IgD-negative memory B cell (primary cell): ENCODE measurements at regions not wholly inside any gene's neighbourhood (a gene's known extent, or its start where the extent isn't known, plus 50 kb on each side); places are given as distances from the start of the nearest gene placed in this dataset.
A peak's percentile ranks its signal among the peaks of the same experiment; 100 is the strongest.
"Not testable (repeated sequence)": the region's sequence is repeated elsewhere in the genome, so short reads cannot be mapped to it uniquely, and the experiment has no call there.

Source experiments
- H3K27ac Mint-ChIP-seq, 3 donors: one replicate each; pipeline ENCODE4 v1.8.0; 2020 to 2022; ENCODE audit warnings: mild to moderate bottlenecking in 3 of 3, mixed read lengths in 3 of 3, moderate library complexity in 1 of 3
- H3K27me3 Mint-ChIP-seq: one replicate; pipeline ENCODE4 v1.8.0; 2021; ENCODE audit warnings: mixed read lengths
- H3K36me3 Mint-ChIP-seq: one replicate; pipeline ENCODE4 v1.8.0; 2020; ENCODE audit warnings: mild to moderate bottlenecking, mixed read lengths
- H3K4me1 Mint-ChIP-seq, 3 donors: one replicate each; pipeline ENCODE4 v1.8.0; 2020 to 2022; ENCODE audit warnings: mixed read lengths in 3 of 3, mild to moderate bottlenecking in 1 of 3
- H3K4me3 Mint-ChIP-seq, 4 donors: one replicate each; pipeline ENCODE4 v1.8.0; 2020 to 2022; ENCODE audit warnings: mild to moderate bottlenecking in 4 of 4, mixed read lengths in 4 of 4, moderate library complexity in 3 of 4
- H3K9me3 Mint-ChIP-seq, 3 donors: one replicate each; pipeline ENCODE4 v1.8.0; 2020 to 2021; ENCODE audit warnings: mixed read lengths in 3 of 3, mild to moderate bottlenecking in 1 of 3

- Mint-ChIP-seq H3K4me3 (no peak overlapping the region), H3K9me3 (peaks cover 3 to 9% (median 4%) of the 10 kb centered on the region in 3 donors), H3K36me3 (no peaks in the 10 kb centered on the region), H3K27ac (no peak overlapping the region), H3K27me3 (no peaks in the 10 kb centered on the region), H3K4me1 (peaks cover 0 to 2% (median 0%) of the 10 kb centered on the region in 3 donors)
Observed at GRCh38 chr2:2648094-2648493, 317.0 kb upstream of the MYT1L start.

- Mint-ChIP-seq H3K9me3 (peaks cover 3 to 9% (median 4%) of the 10 kb centered on the region in 3 donors), H3K27ac (no peak overlapping the region), H3K27me3 (no peaks in the 10 kb centered on the region), H3K4me1 (peaks cover 0 to 2% (median 0%) of the 10 kb centered on the region in 3 donors), H3K4me3 (no peak overlapping the region), H3K36me3 (no peaks in the 10 kb centered on the region)
Observed at GRCh38 chr2:2647141-2647541, 316.1 kb upstream of the MYT1L start.

GRCh38 chr2:2646433-2647051 is 315.5 kb upstream of the MYT1L start:
- Mint-ChIP-seq H3K4me1 (peaks cover 0 to 2% (median 0%) of the 10 kb centered on the region in 3 donors), H3K27me3 (no peaks in the 10 kb centered on the region), H3K27ac (no peak overlapping the region), H3K4me3 (no peak overlapping the region), H3K9me3 (peaks cover 3 to 6% (median 4%) of the 10 kb centered on the region in 3 donors), H3K36me3 (no peaks in the 10 kb centered on the region)

GRCh38 chr2:2645162-2645855 is 314.2 kb upstream of the MYT1L start:
- peaks cover 0 to 3% (median 0%) of the 10 kb centered on the region in 3 donors for H3K4me1 Mint-ChIP-seq

GRCh38 chr2:2644751-2645150 is 313.7 kb upstream of the MYT1L start:
- not testable (repeated sequence) for H3K4me1 Mint-ChIP-seq, H3K27me3 Mint-ChIP-seq, H3K27ac Mint-ChIP-seq, H3K9me3 Mint-ChIP-seq, H3K36me3 Mint-ChIP-seq, H3K4me3 Mint-ChIP-seq

More at GRCh38 chr2:2645162-2645855, 314.2 kb upstream of the MYT1L start:
- H3K27ac Mint-ChIP-seq = no peak overlapping the region
- peaks cover 3 to 6% (median 4%) of the 10 kb centered on the region in 3 donors for H3K9me3 Mint-ChIP-seq
- no peaks in the 10 kb centered on the region for H3K27me3 Mint-ChIP-seq
- no peaks in the 10 kb centered on the region for H3K36me3 Mint-ChIP-seq
- no peak overlapping the region for H3K4me3 Mint-ChIP-seq

- no peak overlapping the region for H3K4me3 Mint-ChIP-seq
- H3K36me3 Mint-ChIP-seq = no peaks in the 10 kb centered on the region
- peak overlapping the region in 1 of 3 donors; percentile 44 for H3K27ac Mint-ChIP-seq
- peaks cover 0 to 3% (median 0%) of the 10 kb centered on the region in 3 donors for H3K4me1 Mint-ChIP-seq
- no peaks in the 10 kb centered on the region for H3K27me3 Mint-ChIP-seq
- peaks cover 3 to 4% (median 3%) of the 10 kb centered on the region in 3 donors for H3K9me3 Mint-ChIP-seq
Observed at GRCh38 chr2:2644040-2644439, 313.0 kb upstream of the MYT1L start.

- peaks cover 0 to 3% (median 0%) of the 10 kb centered on the region in 3 donors for H3K4me1 Mint-ChIP-seq
- no peak overlapping the region for H3K27ac Mint-ChIP-seq
- H3K27me3 Mint-ChIP-seq = peaks cover 3% of the 10 kb centered on the region
- no peak overlapping the region for H3K4me3 Mint-ChIP-seq
- H3K9me3 Mint-ChIP-seq = peaks cover 3 to 4% (median 3%) of the 10 kb centered on the region in 3 donors
- no peaks in the 10 kb centered on the region for H3K36me3 Mint-ChIP-seq
Observed at GRCh38 chr2:2642906-2643890, 312.1 kb upstream of the MYT1L start.

GRCh38 chr2:2641541-2642410 is 310.7 kb upstream of the MYT1L start:
- H3K27me3 Mint-ChIP-seq = peaks cover 7% of the 10 kb centered on the region
- H3K36me3 Mint-ChIP-seq = no peaks in the 10 kb centered on the region
- H3K4me3 Mint-ChIP-seq = no peak overlapping the region
- peaks cover 0 to 3% (median 0%) of the 10 kb centered on the region in 3 donors for H3K4me1 Mint-ChIP-seq
- peaks cover 0 to 3% (median 0%) of the 10 kb centered on the region in 3 donors for H3K9me3 Mint-ChIP-seq
- peak overlapping the region in 1 of 3 donors; percentile 39 for H3K27ac Mint-ChIP-seq

GRCh38 chr2:2640818-2641217 is 309.7 kb upstream of the MYT1L start:
- Mint-ChIP-seq H3K27me3 (peaks cover 8% of the 10 kb centered on the region), H3K4me1 (peaks cover 0 to 3% (median 0%) of the 10 kb centered on the region in 3 donors), H3K27ac (no peak overlapping the region), H3K9me3 (peaks cover 0 to 3% (median 0%) of the 10 kb centered on the region in 3 donors), H3K36me3 (no peaks in the 10 kb centered on the region), H3K4me3 (no peak overlapping the region)

GRCh38 chr2:2640371-2640770 is 309.3 kb upstream of the MYT1L start:
- Mint-ChIP-seq H3K36me3 (no peaks in the 10 kb centered on the region), H3K9me3 (peaks cover 0 to 3% (median 0%) of the 10 kb centered on the region in 3 donors), H3K4me1 (peaks cover 0 to 3% (median 0%) of the 10 kb centered on the region in 3 donors), H3K27me3 (peaks cover 8% of the 10 kb centered on the region), H3K27ac (no peak overlapping the region), H3K4me3 (no peak overlapping the region)

GRCh38 chr2:2639251-2640139 is 308.4 kb upstream of the MYT1L start:
- Mint-ChIP-seq H3K27ac (no peak overlapping the region), H3K4me1 (peaks cover 0 to 3% (median 0%) of the 10 kb centered on the region in 3 donors), H3K4me3 (peak overlapping the region in 1 of 4 donors; percentile 23), H3K36me3 (no peaks in the 10 kb centered on the region), H3K9me3 (peaks cover 0 to 3% (median 0%) of the 10 kb centered on the region in 3 donors), H3K27me3 (peaks cover 8% of the 10 kb centered on the region)

GRCh38 chr2:2638547-2639220 is 307.6 kb upstream of the MYT1L start:
- no peak overlapping the region for H3K27ac Mint-ChIP-seq
- H3K4me1 Mint-ChIP-seq = peaks cover 0 to 1% (median 0%) of the 10 kb centered on the region in 3 donors
- H3K4me3 Mint-ChIP-seq = no peak overlapping the region
- H3K27me3 Mint-ChIP-seq = peaks cover 8% of the 10 kb centered on the region
- H3K9me3 Mint-ChIP-seq = no peaks in the 10 kb centered on the region
- H3K36me3 Mint-ChIP-seq = no peaks in the 10 kb centered on the region

- no peak overlapping the region for H3K4me3 Mint-ChIP-seq
- peaks cover 0 to 4% (median 0%) of the 10 kb centered on the region in 3 donors for H3K9me3 Mint-ChIP-seq
- no peaks in the 10 kb centered on the region for H3K36me3 Mint-ChIP-seq
- peaks cover 0 to 1% (median 0%) of the 10 kb centered on the region in 3 donors for H3K4me1 Mint-ChIP-seq
- peaks cover 8% of the 10 kb centered on the region for H3K27me3 Mint-ChIP-seq
- H3K27ac Mint-ChIP-seq = peak overlapping the region in 1 of 3 donors; percentile 91
Observed at GRCh38 chr2:2636813-2637212, 305.7 kb upstream of the MYT1L start.
